HEK293 (cell line): ENCODE measurements at regions not wholly inside any gene's neighbourhood (a gene's known extent, or its start where the extent isn't known, plus 50 kb on each side); places are given as distances from the start of the nearest gene placed in this dataset.

Experiments used
- CTCF ChIA-PET: fragments of 350-600 bp; formaldehyde crosslinking; extraction: SDS; loops from one replicate; lab custom pipeline; 2021; ENCODE audit warnings: antibody characterized with exemption; lab: Yijun Ruan, JAX
- POLR2A ChIA-PET: fragments of 300-600 bp; formaldehyde crosslinking; extraction: SDS; loops from one replicate; lab custom pipeline; 2020; ENCODE audit warnings: antibody characterized with exemption, inconsistent platforms; lab: Yijun Ruan, JAX
- H3K27ac ChIP-seq: fragments of 200-500 bp; sonication (Bioruptor generic); 2 replicates; pipeline ENCODE4 v1.5.1; 2014; ENCODE audit warnings: low read depth, low read length, control low read depth, inconsistent platforms; ENCODE audit errors: extremely low read depth
- H3K36me3 ChIP-seq, 2 experiments: fragments of 200-500 bp in 1 of 2; sonication (Bioruptor generic) in 1 of 2; 1 replicate in 1 of 2; 2 replicates in 1 of 2; pipeline ENCODE4 v1.5.1; 2014 to 2017; ENCODE audit warnings: inconsistent platforms in 2 of 2, low read length in 2 of 2; ENCODE audit not compliant: control insufficient read depth in 2 of 2, insufficient read depth in 1 of 2
- H3K4me1 ChIP-seq: fragments of 200-500 bp; sonication (Bioruptor generic); 2 replicates; pipeline ENCODE4 v1.5.1; 2014; ENCODE audit warnings: mild to moderate bottlenecking, low read length, inconsistent platforms; ENCODE audit not compliant: control insufficient read depth, insufficient read depth
- H3K4me3 ChIP-seq: 2 replicates; pipeline ENCODE4 v1.5.1; 2011; ENCODE audit warnings: low read depth, mild to moderate bottlenecking, control low read depth, low read length, moderate library complexity
- H3K9me3 ChIP-seq: fragments of 200-500 bp; sonication (Bioruptor generic); 2 replicates; pipeline ENCODE4 v1.5.1; 2014; ENCODE audit warnings: low read depth, low read length, inconsistent platforms; ENCODE audit not compliant: control insufficient read depth, insufficient read depth
- EGR2 ChIP-seq: fragments of 450-650 bp; formaldehyde crosslinking; IDR thresholded peaks from 2 replicates; pipeline ENCODE4 v1.5.1; 2016; ENCODE audit warnings: low read depth, missing biosample characterization, missing genetic modification characterization
- GLI4 ChIP-seq: fragments of 450-650 bp; formaldehyde crosslinking; IDR thresholded peaks from 2 replicates; pipeline ENCODE4 v1.5.1; 2016; ENCODE audit warnings: missing biosample characterization, missing genetic modification characterization
- HIC1 ChIP-seq: fragments of 450-650 bp; formaldehyde crosslinking; IDR thresholded peaks from 2 replicates; pipeline ENCODE4 v1.5.1; 2016; ENCODE audit warnings: missing biosample characterization, missing genetic modification characterization
- KLF7 ChIP-seq: fragments of 450-650 bp; formaldehyde crosslinking; IDR thresholded peaks from 2 replicates; pipeline ENCODE4 v1.5.1; 2016; ENCODE audit warnings: missing biosample characterization, missing genetic modification characterization, borderline replicate concordance
- PATZ1 ChIP-seq: fragments of 450-650 bp; formaldehyde crosslinking; IDR thresholded peaks from 2 replicates; pipeline ENCODE4 v1.5.1; 2016; ENCODE audit warnings: missing biosample characterization, missing genetic modification characterization
- TRIM28 ChIP-seq: IDR thresholded peaks from 2 replicates; pipeline ENCODE4 v1.6.1; 2011; ENCODE audit warnings: low read length, control low read depth, borderline replicate concordance
- ZBTB1 ChIP-seq: fragments of 450-650 bp; formaldehyde crosslinking; IDR thresholded peaks from 2 replicates; pipeline ENCODE4 v1.5.1; 2016; ENCODE audit warnings: missing biosample characterization, missing genetic modification characterization
- ZBTB17 ChIP-seq: fragments of 450-650 bp; formaldehyde crosslinking; IDR thresholded peaks from 2 replicates; pipeline ENCODE4 v1.5.1; 2016; ENCODE audit warnings: missing biosample characterization, missing genetic modification characterization
- ZBTB26 ChIP-seq: fragments of 450-650 bp; formaldehyde crosslinking; optimal IDR thresholded peaks from 2 replicates; pipeline ENCODE3; 2016; ENCODE audit warnings: missing biosample characterization, mild to moderate bottlenecking, missing genetic modification characterization
- ZBTB48 ChIP-seq: fragments of 450-650 bp; formaldehyde crosslinking; IDR thresholded peaks from 2 replicates; pipeline ENCODE4 v1.5.1; 2016; ENCODE audit warnings: missing biosample characterization, missing genetic modification characterization
- ZFP41 ChIP-seq: fragments of 450-650 bp; formaldehyde crosslinking; IDR thresholded peaks from 2 replicates; pipeline ENCODE4 v1.5.1; 2016; ENCODE audit warnings: missing biosample characterization, missing genetic modification characterization, borderline replicate concordance
- ZNF132 ChIP-seq: fragments of 450-650 bp; formaldehyde crosslinking; IDR thresholded peaks from 2 replicates; pipeline ENCODE4 v1.5.1; 2017; ENCODE audit warnings: missing biosample characterization, missing genetic modification characterization, borderline replicate concordance
- ZNF138 ChIP-seq: fragments of 450-650 bp; formaldehyde crosslinking; IDR thresholded peaks from 2 replicates; pipeline ENCODE4 v1.5.1; 2016; ENCODE audit warnings: missing biosample characterization, missing genetic modification characterization, borderline replicate concordance
- ZNF169 ChIP-seq: fragments of 450-650 bp; formaldehyde crosslinking; IDR thresholded peaks from 2 replicates; pipeline ENCODE4 v1.5.1; 2016; ENCODE audit warnings: missing biosample characterization, missing genetic modification characterization
- ZNF2 ChIP-seq: fragments of 450-650 bp; formaldehyde crosslinking; IDR thresholded peaks from 2 replicates; pipeline ENCODE4 v1.5.1; 2016; ENCODE audit warnings: missing biosample characterization, missing genetic modification characterization
- ZNF266 ChIP-seq: fragments of 450-650 bp; formaldehyde crosslinking; IDR thresholded peaks from 2 replicates; pipeline ENCODE4 v1.5.1; 2016; ENCODE audit warnings: missing biosample characterization, missing genetic modification characterization, low read depth
- ZNF280D ChIP-seq: fragments of 450-650 bp; formaldehyde crosslinking; IDR thresholded peaks from 2 replicates; pipeline ENCODE4 v1.5.1; 2016; ENCODE audit warnings: missing biosample characterization, missing genetic modification characterization
- ZNF324 ChIP-seq: fragments of 450-650 bp; formaldehyde crosslinking; IDR thresholded peaks from 2 replicates; pipeline ENCODE4 v1.5.1; 2016; ENCODE audit warnings: missing biosample characterization, missing genetic modification characterization
- ZNF391 ChIP-seq: fragments of 450-650 bp; formaldehyde crosslinking; IDR thresholded peaks from 2 replicates; pipeline ENCODE4 v1.5.1; 2016; ENCODE audit warnings: low read depth, missing biosample characterization, missing genetic modification characterization, borderline replicate concordance
- ZNF423 ChIP-seq: fragments of 450-650 bp; formaldehyde crosslinking; IDR thresholded peaks from 2 replicates; pipeline ENCODE4 v1.5.1; 2016; ENCODE audit warnings: missing biosample characterization, missing genetic modification characterization
- ZNF488 ChIP-seq: fragments of 450-650 bp; formaldehyde crosslinking; IDR thresholded peaks from 2 replicates; pipeline ENCODE4 v1.5.1; 2016; ENCODE audit warnings: missing biosample characterization, missing genetic modification characterization
- ZNF521 ChIP-seq: fragments of 450-650 bp; formaldehyde crosslinking; IDR thresholded peaks from 2 replicates; pipeline ENCODE4 v1.5.1; 2017; ENCODE audit warnings: missing biosample characterization, mild to moderate bottlenecking, missing genetic modification characterization
- ZNF544 ChIP-seq: fragments of 450-650 bp; formaldehyde crosslinking; IDR thresholded peaks from 2 replicates; pipeline ENCODE4 v1.5.0; 2017; ENCODE audit warnings: missing biosample characterization, missing genetic modification characterization
- ZNF629 ChIP-seq: fragments of 450-650 bp; formaldehyde crosslinking; IDR thresholded peaks from 2 replicates; pipeline ENCODE4 v1.5.1; 2017; ENCODE audit warnings: missing biosample characterization, missing genetic modification characterization
- ZNF658 ChIP-seq: fragments of 450-650 bp; formaldehyde crosslinking; IDR thresholded peaks from 2 replicates; pipeline ENCODE4; 2016; ENCODE audit warnings: missing biosample characterization, missing genetic modification characterization
- ZNF701 ChIP-seq: fragments of 450-650 bp; formaldehyde crosslinking; IDR thresholded peaks from 2 replicates; pipeline ENCODE4 v1.5.1; 2016; ENCODE audit warnings: missing biosample characterization, missing genetic modification characterization
- ZNF777 ChIP-seq: fragments of 450-650 bp; formaldehyde crosslinking; IDR thresholded peaks from 2 replicates; pipeline ENCODE4 v1.5.1; 2017; ENCODE audit warnings: missing biosample characterization, missing genetic modification characterization, borderline replicate concordance
- ZNF792 ChIP-seq: fragments of 450-650 bp; formaldehyde crosslinking; IDR thresholded peaks from 2 replicates; pipeline ENCODE4 v1.5.1; 2016; ENCODE audit warnings: missing biosample characterization, missing genetic modification characterization

- CTCF ChIA-PET: no interaction called here
- TF ChIP-seq ZBTB26 (no peak), ZBTB1 (tag by site-specific recombination) (no peak), ZNF423 (tag by site-specific recombination) (no peak), ZNF169 (tag by site-specific recombination) (no peak), ZNF658 (no peak), ZNF629 (tag by site-specific recombination) (no peak), ZNF266 (tag by site-specific recombination) (no peak), HIC1 (tag by site-specific recombination) (no peak), ZBTB17 (no peak), ZNF132 (tag by site-specific recombination) (no peak), ZNF324 (tag by site-specific recombination) (no peak), KLF7 (no peak), PATZ1 (tag by site-specific recombination) (no peak), EGR2 (tag by site-specific recombination) (no peak), ZNF521 (tag by site-specific recombination) (no peak), ZNF391 (tag by site-specific recombination) (no peak), ZNF488 (tag by site-specific recombination) (no peak), ZNF792 (tag by site-specific recombination) (no peak), ZNF138 (tag by site-specific recombination) (no peak), ZNF777 (no peak)
- Histone ChIP-seq H3K27ac (no peak overlapping the region), H3K36me3 (no peaks in the 10 kb centered on the region), H3K4me3 (no peak overlapping the region), H3K4me1 (no peaks in the 10 kb centered on the region), H3K9me3 (no peaks in the 10 kb centered on the region)
- POLR2A ChIA-PET: no interaction called here
Observed at GRCh38 chr12:18895540-18895939, 157.6 kb downstream of the CAPZA3 start.

GRCh38 chr12:18895946-18896345 is 158.0 kb downstream of the CAPZA3 start:
- no peak overlapping the region for H3K4me3 ChIP-seq
- peak; percentile 91 for TF ChIP-seq TRIM28
- no peak for TF ChIP-seq ZNF544 (tag by site-specific recombination)
- no peak for TF ChIP-seq ZFP41 (tag by site-specific recombination)
- TF ChIP-seq GLI4: no peak
- TF ChIP-seq ZNF2 (tag by site-specific recombination): no peak
- no peak for TF ChIP-seq ZNF280D (tag by site-specific recombination)
- no peak for TF ChIP-seq ZNF701 (tag by site-specific recombination)
- no peak for TF ChIP-seq ZBTB48 (tag by site-specific recombination)
- H3K4me1 ChIP-seq: no peaks in the 10 kb centered on the region
- ChIA-PET POLR2A (no interaction called here), CTCF (no interaction called here)
- no peak overlapping the region for H3K27ac ChIP-seq
- no peaks in the 10 kb centered on the region for H3K9me3 ChIP-seq
- no peaks in the 10 kb centered on the region for H3K36me3 ChIP-seq
